Activated naive CD4-positive, alpha-beta T cell (primary cell): ENCODE measurements at regions not wholly inside any gene's neighbourhood (a gene's known extent, or its start where the extent isn't known, plus 50 kb on each side); places are given as distances from the start of the nearest gene placed in this dataset.
"Not testable (repeated sequence)": the region's sequence is repeated elsewhere in the genome, so short reads cannot be mapped to it uniquely, and the experiment has no call there.

Experiments
- DNase-seq, 4 experiments: peaks; one replicate each; lab custom pipeline; 2025; lab: John Stamatoyannopoulos, UW

- not testable (repeated sequence) for DNase-seq
Observed at GRCh38 chr14:106129904-106130661, 603.7 kb downstream of the TMEM121 start.

- not testable (repeated sequence) for DNase-seq
Observed at GRCh38 chr14:106133126-106133525, 606.7 kb downstream of the TMEM121 start.

- DNase-seq = no peak
Observed at GRCh38 chr14:106134886-106135285, 608.5 kb downstream of the TMEM121 start.

- peak in 3 of 4 experiments; percentile 13 to 41 (median 21) for DNase-seq
Observed at GRCh38 chr14:106141242-106142220, 615.1 kb downstream of the TMEM121 start.

GRCh38 chr14:106145731-106146130 lies 619.3 kb downstream of the TMEM121 start:
- not testable (repeated sequence) for DNase-seq

GRCh38 chr14:106153362-106153955 lies 627.1 kb downstream of the TMEM121 start:
- DNase-seq = peak; percentile 72 to 95 (median 79)

GRCh38 chr14:106163316-106163715 lies 636.9 kb downstream of the TMEM121 start:
- no peak for DNase-seq

GRCh38 chr14:106163812-106164211 lies 637.4 kb downstream of the TMEM121 start:
- DNase-seq = not testable (repeated sequence)

GRCh38 chr14:106166232-106166631 lies 639.8 kb downstream of the TMEM121 start:
- no peak for DNase-seq

GRCh38 chr14:106166650-106167204 lies 640.3 kb downstream of the TMEM121 start:
- no peak for DNase-seq

- DNase-seq = peak; percentile 33 to 59 (median 52)
Observed at GRCh38 chr14:106170163-106170658, 643.8 kb downstream of the TMEM121 start.

- DNase-seq = peak in 2 of 4 experiments; percentile 17 to 43
Observed at GRCh38 chr14:106174206-106174605, 647.8 kb downstream of the TMEM121 start.

- not testable (repeated sequence) for DNase-seq
Observed at GRCh38 chr14:106177266-106178246, 651.2 kb downstream of the TMEM121 start.

GRCh38 chr14:106179761-106180160 lies 653.4 kb downstream of the TMEM121 start:
- DNase-seq = no peak

GRCh38 chr14:106184771-106185170 lies 658.4 kb downstream of the TMEM121 start:
- peak in 3 of 4 experiments; percentile 11 to 44 (median 28) for DNase-seq

GRCh38 chr14:106185174-106185836 lies 658.9 kb downstream of the TMEM121 start:
- DNase-seq = not testable (repeated sequence)

- DNase-seq = peak in 3 of 4 experiments; percentile 26 to 68 (median 52)
Observed at GRCh38 chr14:106185837-106186233, 659.5 kb downstream of the TMEM121 start.

- no peak for DNase-seq
Observed at GRCh38 chr14:106187216-106187615, 660.8 kb downstream of the TMEM121 start.

GRCh38 chr14:106192701-106193100 lies 666.3 kb downstream of the TMEM121 start:
- not testable (repeated sequence) for DNase-seq

GRCh38 chr14:106196459-106196858 lies 670.1 kb downstream of the TMEM121 start:
- DNase-seq = peak in 3 of 4 experiments; percentile 30 to 72 (median 49)
